ENCODE measurements at regions not wholly inside any gene's neighbourhood (a gene's known extent, or its start where the extent isn't known, plus 50 kb on each side); places are given as distances from the start of the nearest gene placed in this dataset.

GRCh38 chr6:28741363-28741762 lies 182.4 kb downstream of the TRIM27 start:
- no peak for DNase-seq

DNA sequence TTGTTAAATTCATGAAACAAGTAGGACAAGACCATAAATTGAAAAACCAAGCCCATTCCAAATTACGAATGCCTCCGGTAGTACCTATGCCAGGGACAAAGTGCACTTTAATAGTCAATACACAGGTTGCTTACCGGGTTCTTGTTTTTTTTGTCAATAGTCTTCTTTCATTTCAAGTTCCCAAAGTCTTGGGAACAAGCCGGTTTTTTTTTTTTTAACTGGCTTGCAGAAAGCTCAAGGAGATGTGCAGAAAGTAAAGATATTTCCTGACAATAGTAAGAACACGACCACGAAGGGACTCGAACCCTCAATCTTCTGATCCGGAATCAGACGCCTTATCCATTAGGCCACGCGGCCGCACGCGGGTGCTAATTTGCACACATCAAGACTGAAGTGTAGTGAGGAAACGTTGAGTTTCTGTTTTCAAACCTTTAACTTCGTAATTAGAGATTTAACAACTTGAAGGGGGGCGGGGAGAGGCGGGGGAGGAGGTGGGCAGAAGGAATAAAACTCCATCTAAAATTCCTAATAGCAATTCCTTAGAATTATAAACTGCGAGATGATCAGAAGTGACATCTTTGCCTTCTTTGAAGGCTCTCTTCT lies 181.0 kb downstream of the TRIM27 start:
- no peak for DNase-seq

DNA sequence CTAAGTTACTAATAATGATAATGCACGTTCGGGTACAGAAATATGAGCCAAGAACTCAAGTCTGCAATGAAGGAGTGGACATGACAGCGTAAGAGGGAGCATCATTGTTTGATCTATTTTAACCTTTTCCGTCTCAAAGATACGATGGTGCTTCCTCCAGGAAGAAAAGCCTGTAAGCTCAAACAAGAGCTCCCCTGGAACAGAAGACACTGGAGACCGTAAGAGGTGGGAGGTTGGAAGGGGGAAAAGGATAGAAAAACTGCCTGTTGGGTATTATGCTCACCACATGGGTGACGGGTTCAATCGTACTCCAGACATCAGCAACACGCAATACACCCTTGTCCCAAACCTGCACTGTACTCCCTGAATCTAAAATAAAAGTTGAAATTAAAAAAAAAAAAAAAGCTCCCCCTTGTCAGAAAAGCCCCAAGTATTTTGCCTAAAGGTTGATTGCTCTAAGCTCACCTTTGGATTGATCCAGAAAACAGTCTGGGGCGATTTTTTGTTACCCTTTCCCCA lies 180.5 kb downstream of the TRIM27 start:
- DNase-seq: no peak

DNA sequence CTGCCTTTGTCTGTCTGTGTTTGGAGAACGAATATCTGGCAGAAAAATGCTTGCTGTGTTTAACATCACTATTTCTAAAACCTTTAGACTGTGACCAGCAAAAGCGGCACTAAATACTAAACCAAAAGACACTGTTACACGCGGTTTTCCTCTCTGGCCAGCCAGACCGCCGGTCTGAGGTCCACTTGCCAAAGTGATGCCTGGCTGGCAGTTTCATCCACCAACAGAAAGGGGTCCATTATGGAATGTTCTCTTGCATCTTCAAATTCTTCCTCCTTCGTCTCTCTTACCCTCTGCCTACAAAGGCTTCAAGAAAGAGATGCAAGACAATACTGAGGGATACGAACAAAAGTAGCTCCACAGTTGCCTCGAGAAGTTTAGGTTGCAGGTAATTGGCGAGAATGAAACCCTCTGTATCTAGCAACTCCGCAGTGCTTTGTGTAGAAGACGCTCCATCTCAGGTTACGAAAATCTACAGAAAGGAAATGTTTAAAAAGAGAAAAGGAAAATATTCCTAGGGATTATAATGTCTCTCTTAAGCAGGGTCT lies 176.6 kb downstream of the TRIM27 start:
- DNase-seq: no peak

DNA sequence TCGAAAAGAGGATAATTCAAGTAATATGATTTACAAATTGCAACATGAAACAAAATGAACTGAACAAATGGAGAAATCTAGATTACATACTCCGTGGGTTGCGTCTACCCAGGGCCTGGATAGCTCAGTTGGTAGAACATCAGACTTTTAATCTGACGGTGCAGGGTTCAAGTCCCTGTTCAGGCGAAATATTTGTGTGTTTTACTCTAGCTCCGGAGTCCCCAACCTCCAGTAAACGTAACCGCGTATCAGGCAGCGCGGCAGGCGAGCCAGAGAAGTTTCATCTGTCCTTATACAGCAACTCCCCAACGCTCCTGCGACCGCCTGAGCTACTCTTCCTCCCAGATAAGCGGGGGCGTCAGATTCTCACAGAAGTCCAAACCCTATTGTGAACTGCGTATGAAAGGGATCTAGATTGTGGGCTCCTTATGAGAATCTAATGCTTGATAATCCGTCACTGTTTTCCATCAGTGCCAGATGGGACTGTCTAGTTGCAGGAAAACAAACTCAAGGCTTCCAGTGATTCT lies 176.1 kb downstream of the TRIM27 start:
- DNase-seq: no peak

DNA sequence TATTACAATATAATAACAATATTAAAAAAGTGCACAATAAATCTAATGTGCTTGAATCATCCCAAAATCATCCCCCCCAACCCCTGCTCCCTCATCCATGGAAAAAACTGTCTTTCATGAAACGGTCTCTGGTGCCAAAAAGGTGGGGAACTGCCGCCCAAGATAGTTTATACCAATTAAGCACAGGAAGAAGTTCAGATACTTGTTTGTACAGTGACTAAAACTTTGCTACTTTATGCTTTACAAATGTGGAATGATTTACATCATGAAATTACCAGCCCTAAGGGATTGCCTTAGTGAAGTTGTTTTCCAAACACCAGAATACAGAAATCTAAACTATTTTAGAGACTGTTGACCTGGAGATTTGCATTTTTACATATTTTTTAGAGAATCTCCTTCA lies 175.6 kb downstream of the TRIM27 start:
- DNase-seq: no peak

- no peak for DNase-seq
These were observed 172.8 kb downstream of the TRIM27 start for GRCh38 chr6:28750926-28751458.

GRCh38 chr6:28751514-28751913 lies 172.3 kb downstream of the TRIM27 start:
- DNase-seq: no peak

- no peak for DNase-seq
These were observed 171.8 kb downstream of the TRIM27 start for GRCh38 chr6:28751963-28752350.

DNA sequence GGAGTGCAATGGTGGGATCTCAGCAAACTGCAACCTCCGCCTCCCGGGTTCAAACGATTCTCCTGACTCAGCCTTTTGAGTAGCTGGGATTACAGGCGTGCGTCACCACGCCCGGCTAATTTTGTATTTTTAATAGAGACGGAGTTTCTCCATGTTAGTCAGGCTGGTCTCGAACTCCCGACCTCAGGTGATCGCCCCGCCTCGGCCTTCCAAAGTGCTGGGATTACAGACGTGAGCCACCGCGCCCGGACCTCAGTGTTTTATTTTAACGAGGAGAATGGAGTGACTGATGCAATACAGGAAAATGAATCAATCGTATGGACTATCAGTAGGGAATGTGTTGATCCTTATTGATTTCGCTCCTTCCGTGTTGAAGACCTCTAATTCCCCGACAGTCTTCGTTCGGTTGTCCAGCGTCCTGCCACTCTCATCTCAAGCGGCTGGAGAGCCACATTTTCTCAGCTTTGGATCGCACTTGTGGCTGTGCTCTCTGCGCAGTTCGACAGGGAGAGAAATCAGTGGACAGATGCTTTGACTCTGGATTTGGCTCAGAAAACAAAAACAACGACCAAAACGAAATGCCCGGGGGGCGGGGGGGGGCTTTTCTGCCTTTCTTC lies 166.2 kb downstream of the TRIM27 start:
- DNase-seq: no peak

GRCh38 chr6:28758046-28758817 lies 165.6 kb downstream of the TRIM27 start:
- DNase-seq: no peak

DNA sequence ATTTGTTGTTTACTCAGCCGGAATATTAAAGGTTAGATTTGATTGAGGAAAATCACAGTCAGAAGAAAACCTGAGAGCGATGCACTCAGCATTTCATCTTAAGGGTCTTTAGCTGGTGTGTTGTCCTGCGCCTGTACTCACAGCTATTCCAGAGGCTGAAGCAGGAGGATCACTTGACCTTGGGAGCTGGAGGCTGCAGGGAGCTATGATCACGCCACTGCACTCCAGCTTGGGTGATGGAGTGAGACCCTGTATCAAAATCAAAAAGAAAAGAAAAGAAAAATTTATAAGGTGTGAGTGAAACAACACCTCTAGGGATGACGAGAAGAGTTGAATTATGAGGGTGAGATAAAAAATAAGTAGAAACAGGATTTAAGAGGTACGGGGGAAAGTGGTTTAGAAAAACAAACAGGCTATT lies 165.0 kb downstream of the TRIM27 start:
- DNase-seq: no peak

GRCh38 chr6:28764014-28764723 lies 159.6 kb downstream of the TRIM27 start:
- no peak for DNase-seq

DNA sequence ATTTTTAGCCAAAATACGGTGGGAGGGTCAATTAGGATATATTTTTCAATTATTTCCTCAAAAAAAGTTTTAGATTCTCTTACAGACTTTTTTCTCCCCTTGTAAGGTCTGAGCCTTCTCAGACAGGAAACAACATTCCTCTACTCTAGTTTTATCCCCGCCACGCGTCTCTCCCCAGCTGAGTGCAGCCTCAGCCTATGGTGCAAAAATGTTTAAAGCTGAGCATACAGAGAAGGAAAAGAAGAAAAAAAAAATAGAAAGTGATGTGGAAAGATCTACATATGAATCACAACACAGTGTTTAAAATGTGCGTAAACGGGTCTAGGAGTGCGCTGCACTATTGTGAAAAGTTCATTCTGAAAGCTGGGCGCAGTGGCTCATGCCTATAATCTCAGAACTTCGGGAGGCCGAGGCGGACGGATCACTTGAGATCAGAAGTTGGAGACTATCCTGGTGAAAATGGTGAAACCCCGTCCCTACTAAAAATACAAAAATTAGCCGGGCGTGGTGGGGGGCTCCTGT lies 159.0 kb downstream of the TRIM27 start:
- no peak for DNase-seq

- DNase-seq: no peak
These were observed 157.8 kb downstream of the TRIM27 start for GRCh38 chr6:28765978-28766351.

DNA sequence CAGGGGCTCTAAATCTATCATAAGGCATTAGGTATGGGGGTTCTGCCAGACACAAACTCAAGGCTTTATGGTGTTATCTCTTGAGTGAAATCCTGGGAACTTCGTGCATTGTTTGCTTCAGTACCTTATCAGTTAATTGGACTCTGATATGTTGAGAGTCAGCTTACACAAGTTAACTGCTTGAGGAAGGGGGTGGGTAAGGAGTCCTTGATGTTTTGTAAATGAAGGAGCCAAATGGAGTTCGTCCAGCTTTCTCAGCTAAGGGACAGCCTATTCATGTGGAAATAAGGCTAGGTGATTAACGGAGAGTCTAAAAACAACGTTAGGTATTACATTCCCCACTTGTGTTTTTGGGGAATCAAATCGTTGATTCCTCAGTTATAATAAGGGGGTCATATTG lies 157.4 kb downstream of the TRIM27 start:
- DNase-seq: no peak

- no peak for DNase-seq
These were observed 156.7 kb downstream of the TRIM27 start for GRCh38 chr6:28767133-28767532.

DNA sequence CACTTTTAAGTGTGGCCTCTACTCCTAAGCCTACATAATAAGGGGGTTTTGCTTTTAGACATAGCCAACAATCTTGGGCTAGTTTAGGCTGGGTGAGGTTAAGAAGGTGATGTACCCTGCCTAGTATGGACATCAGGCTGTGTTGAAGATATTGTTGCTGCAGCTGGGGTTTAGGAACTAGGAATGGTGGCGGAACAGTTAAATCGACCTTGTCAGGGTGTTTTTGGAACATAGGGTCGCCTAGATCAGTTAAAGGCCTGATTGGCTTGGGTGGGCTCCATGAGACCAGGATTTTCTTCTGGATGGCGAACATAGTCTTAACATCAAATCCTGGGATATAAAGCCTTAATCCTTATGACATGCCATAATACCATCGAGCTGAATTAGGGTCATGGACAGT lies 156.1 kb downstream of the TRIM27 start:
- no peak for DNase-seq

- no peak for DNase-seq
These were observed 155.4 kb downstream of the TRIM27 start for GRCh38 chr6:28768187-28768913.

DNA sequence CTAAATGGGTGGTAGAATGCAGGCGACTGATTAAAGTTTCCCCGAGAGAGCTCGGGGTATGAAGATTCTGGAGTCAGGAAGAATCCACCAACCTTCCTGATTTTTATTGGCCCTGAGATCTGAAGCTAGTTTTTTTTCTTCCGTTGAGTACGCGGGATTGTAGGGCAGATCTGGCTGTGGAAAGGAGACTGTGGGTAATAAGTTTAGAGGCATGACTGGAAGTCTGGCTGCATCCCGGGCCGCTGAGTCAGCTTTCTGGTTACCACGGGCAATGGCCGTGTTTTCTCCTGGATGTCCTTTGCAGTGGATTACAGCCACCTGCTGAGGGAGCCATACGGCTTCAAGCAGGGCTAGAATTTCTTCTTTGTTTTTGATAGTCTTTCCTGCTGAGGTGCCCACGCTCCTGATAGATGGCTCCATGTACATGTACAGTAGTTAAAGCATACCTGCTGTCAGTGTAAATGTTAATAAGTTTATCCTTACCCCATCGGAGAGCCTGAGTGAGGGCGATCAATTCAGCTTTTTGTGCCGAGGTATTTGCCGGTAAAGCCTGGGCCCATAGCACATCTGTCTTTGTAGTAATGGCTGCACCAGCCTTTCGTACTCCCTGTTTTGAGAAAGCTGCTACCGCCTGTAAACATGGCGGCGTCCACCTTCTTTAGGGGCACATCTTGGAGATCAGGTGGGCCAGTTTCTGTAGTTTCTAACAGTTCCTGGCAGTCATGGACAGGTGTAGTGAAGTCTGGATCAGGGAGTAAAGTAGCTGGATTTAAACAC lies 154.0 kb downstream of the TRIM27 start:
- DNase-seq: no peak

DNA sequence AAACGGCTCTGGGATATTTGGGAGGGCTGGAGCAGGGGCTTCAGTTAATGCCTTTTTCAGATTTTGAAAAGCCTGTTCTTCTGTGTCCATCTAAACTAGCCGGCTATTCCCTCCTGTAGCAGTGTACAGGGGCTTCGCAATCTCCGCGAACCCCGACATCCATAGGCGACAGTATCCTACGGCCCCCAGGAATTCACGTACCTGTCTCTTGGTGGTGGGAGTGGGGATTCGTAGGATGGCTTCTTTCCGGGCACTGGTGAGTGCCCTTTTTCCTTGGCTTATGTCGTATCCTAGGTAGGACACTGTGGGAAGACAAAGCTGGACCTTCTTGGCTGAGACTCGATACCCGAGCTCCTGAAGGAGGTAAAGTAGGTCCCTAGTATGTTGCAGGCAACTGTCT lies 153.1 kb downstream of the TRIM27 start:
- no peak for DNase-seq
